Upper lobe of left lung (tissue), 4 donors: ENCODE measurements at regions not wholly inside any gene's neighbourhood (a gene's known extent, or its start where the extent isn't known, plus 50 kb on each side); places are given as distances from the start of the nearest gene placed in this dataset.

ENCODE experiments used
- POLR2A ChIP-seq, 4 donors: fragments of 450-650 bp; IDR thresholded peaks; one replicate each; pipeline ENCODE4 v1.5.1; 2016 to 2017; ENCODE audit warnings: antibody characterized with exemption in 4 of 4, mild to moderate bottlenecking in 2 of 4
- TF ChIP-seq, protein P1 (sequence below), 6 experiments: fragments of 450-650 bp in 4 of 6; fragments of 200-600 bp in 2 of 6; sonication (generic) in 2 of 6; IDR thresholded peaks; one replicate each; pipeline ENCODE4 v1.5.1; 2016 to 2019; ENCODE audit warnings: antibody characterized with exemption in 6 of 6

DNA sequence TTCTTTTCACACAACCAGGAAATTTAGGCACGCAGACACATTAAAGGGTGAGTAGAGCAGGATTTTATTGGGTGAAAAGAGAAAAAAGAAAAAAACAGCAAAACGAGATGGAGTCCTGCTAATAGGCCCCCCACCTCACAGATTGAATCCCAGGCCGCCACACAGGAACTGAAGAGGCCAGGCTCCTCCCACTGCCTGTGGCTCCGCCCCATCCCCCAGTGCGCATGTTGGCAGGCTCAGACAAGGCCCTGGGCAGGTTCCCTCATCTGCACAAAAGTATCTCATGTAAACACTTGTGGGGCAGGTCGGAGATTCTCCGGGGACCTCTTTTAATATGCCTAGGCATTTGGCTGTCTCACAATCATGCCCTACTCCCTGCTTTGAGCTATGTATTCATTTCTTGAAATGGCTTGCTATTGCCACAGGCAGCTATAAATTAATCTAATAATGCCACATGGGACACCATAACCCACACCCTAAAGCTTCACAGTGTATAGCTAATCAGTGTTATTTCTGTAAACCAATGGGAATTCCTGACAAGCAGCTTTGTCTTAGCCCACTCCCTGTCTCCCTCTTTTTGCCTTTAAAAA is 76.2 kb upstream of the KIF5B start:
- TF ChIP-seq POLR2A (IDR thresholded peaks at IDR 0.05), result no peak
- TF ChIP-seq, protein P1, sequence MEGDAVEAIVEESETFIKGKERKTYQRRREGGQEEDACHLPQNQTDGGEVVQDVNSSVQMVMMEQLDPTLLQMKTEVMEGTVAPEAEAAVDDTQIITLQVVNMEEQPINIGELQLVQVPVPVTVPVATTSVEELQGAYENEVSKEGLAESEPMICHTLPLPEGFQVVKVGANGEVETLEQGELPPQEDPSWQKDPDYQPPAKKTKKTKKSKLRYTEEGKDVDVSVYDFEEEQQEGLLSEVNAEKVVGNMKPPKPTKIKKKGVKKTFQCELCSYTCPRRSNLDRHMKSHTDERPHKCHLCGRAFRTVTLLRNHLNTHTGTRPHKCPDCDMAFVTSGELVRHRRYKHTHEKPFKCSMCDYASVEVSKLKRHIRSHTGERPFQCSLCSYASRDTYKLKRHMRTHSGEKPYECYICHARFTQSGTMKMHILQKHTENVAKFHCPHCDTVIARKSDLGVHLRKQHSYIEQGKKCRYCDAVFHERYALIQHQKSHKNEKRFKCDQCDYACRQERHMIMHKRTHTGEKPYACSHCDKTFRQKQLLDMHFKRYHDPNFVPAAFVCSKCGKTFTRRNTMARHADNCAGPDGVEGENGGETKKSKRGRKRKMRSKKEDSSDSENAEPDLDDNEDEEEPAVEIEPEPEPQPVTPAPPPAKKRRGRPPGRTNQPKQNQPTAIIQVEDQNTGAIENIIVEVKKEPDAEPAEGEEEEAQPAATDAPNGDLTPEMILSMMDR (IDR thresholded peaks at IDR 0.05), result no peak
